ENCODE measurements at regions not wholly inside any gene's neighbourhood (a gene's known extent, or its start where the extent isn't known, plus 50 kb on each side); places are given as distances from the start of the nearest gene placed in this dataset.
"Not testable (repeated sequence)": the region's sequence is repeated elsewhere in the genome, so short reads cannot be mapped to it uniquely, and the experiment has no call there.

GRCh38 chr5:122674385-122674784, 100.5 kb upstream of the SNX2 start:
- no peak for DNase-seq

- DNase-seq, result no peak
Observed at GRCh38 chr5:122680623-122681350, 94.1 kb upstream of the SNX2 start.

- no peak for DNase-seq
Observed at GRCh38 chr5:122683631-122684030, 91.2 kb upstream of the SNX2 start.

GRCh38 chr5:122690266-122690665, 84.6 kb upstream of the SNX2 start:
- DNase-seq, result no peak

GRCh38 chr5:122691931-122692330, 82.9 kb upstream of the SNX2 start:
- no peak for DNase-seq

- DNase-seq, result no peak
Observed at GRCh38 chr5:122693963-122694362, 80.9 kb upstream of the SNX2 start.

GRCh38 chr5:122694884-122695283, 80.0 kb upstream of the SNX2 start:
- DNase-seq, result no peak

- DNase-seq, result not testable (repeated sequence)
Observed at GRCh38 chr5:122696735-122697134, 78.1 kb upstream of the SNX2 start.

GRCh38 chr5:122697191-122697590, 77.7 kb upstream of the SNX2 start:
- DNase-seq, result peak; percentile 6

- DNase-seq, result no peak
Observed at GRCh38 chr5:122699201-122699600, 75.7 kb upstream of the SNX2 start.

- no peak for DNase-seq
Observed at GRCh38 chr5:122701640-122702523, 73.0 kb upstream of the SNX2 start.

GRCh38 chr5:122702524-122702875, 72.4 kb upstream of the SNX2 start:
- no peak for DNase-seq

- no peak for DNase-seq
Observed at GRCh38 chr5:122703203-122703602, 71.7 kb upstream of the SNX2 start.

- DNase-seq, result peak; percentile 64
Observed at GRCh38 chr5:122704247-122705036, 70.4 kb upstream of the SNX2 start.

GRCh38 chr5:122705851-122706250, 69.0 kb upstream of the SNX2 start:
- peak; percentile 32 for DNase-seq

- DNase-seq, result peak; percentile 30
Observed at GRCh38 chr5:122707796-122708195, 67.1 kb upstream of the SNX2 start.

- no peak for DNase-seq
Observed at GRCh38 chr5:122713041-122713440, 61.8 kb upstream of the SNX2 start.

- peak; percentile 49 for DNase-seq
Observed at GRCh38 chr5:122715095-122715494, 59.8 kb upstream of the SNX2 start.

- DNase-seq, result no peak
Observed at GRCh38 chr5:122718611-122719010, 56.3 kb upstream of the SNX2 start.

GRCh38 chr5:122719991-122720746, 54.7 kb upstream of the SNX2 start:
- DNase-seq, result no peak

GRCh38 chr5:122721127-122721526, 53.8 kb upstream of the SNX2 start:
- no peak for DNase-seq

GRCh38 chr5:122722341-122722740, 52.5 kb upstream of the SNX2 start:
- DNase-seq, result no peak
